Heart left ventricle (tissue), 13 donors: ENCODE measurements at regions not wholly inside any gene's neighbourhood (a gene's known extent, or its start where the extent isn't known, plus 50 kb on each side); places are given as distances from the start of the nearest gene placed in this dataset.

Source experiments
- POLR2A ChIP-seq, 2 donors: fragments of 450-650 bp; IDR thresholded peaks; one replicate each; pipeline ENCODE4 v1.6.1; 2017; ENCODE audit warnings: antibody characterized with exemption in 2 of 2, mild to moderate bottlenecking in 2 of 2, moderate library complexity in 2 of 2
- TF ChIP-seq, protein P1 (sequence below), 12 donors: fragments of 200-600 bp; sonication (generic) in 4 of 12; IDR thresholded peaks; one replicate each; pipeline versions ENCODE4 v1.5.0 to v1.8.0; 2018 to 2022; ENCODE audit warnings: antibody characterized with exemption in 12 of 12, mild to moderate bottlenecking in 5 of 12
- donor health status: ischemic (EF 13 %, LVEDD 7.1; RV severe dilation, severe dysfunction).
- donor health status: DM: no; HTN: yes; CAD: no.
- donor health status: DM: no; HTN: no; CAD: no.
- donor health status: ischemic (EF 25% LVEDD 6.9; RV normal size, moderate dysfunction).
- donor health status: ischemic (EF 25% LVEDD 5.7; RV mildly dilated, moderate dysfunction).
- donor health status: ischemic (EF 35%, LVEDD 5.7; RV mildly dilated, moderate dysfunction).
- donor health status: nonischemic (EF 11% LVEDD 7.7; RV severe dilation, severe dysfunction).
- donor health status: DM: yes; HTN: yes; CAD: no.
- donor health status: PGD.
- donor health status: ischemic (EF 29% LVEDD 5.4; RV normal size, mild dysfunction).
- donor health status: nonischemic (EF 23%, LVEDD 6.1; RV moderate dilation, normal function).

DNA sequence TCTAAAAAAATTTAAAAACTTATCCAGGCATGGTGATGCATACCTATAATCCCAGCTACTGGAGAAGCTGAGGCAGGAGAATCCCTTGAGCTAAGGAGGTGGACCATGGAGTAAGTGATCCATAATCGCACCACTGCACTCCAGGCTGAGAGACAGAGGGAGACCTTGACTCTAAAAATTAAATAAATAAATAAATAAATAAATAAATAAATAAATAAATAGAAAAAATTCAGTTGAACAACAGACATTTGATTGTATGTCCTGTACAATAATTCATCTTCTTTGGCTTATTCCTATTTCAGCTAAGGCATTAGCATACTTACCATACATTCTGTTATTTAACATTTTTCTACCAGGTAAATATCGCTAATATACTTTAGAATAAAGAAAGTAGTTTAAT is 726.1 kb upstream of the GALNTL6 start:
- no peak for TF ChIP-seq POLR2A (IDR thresholded peaks at IDR 0.05)
- TF ChIP-seq, protein P1, sequence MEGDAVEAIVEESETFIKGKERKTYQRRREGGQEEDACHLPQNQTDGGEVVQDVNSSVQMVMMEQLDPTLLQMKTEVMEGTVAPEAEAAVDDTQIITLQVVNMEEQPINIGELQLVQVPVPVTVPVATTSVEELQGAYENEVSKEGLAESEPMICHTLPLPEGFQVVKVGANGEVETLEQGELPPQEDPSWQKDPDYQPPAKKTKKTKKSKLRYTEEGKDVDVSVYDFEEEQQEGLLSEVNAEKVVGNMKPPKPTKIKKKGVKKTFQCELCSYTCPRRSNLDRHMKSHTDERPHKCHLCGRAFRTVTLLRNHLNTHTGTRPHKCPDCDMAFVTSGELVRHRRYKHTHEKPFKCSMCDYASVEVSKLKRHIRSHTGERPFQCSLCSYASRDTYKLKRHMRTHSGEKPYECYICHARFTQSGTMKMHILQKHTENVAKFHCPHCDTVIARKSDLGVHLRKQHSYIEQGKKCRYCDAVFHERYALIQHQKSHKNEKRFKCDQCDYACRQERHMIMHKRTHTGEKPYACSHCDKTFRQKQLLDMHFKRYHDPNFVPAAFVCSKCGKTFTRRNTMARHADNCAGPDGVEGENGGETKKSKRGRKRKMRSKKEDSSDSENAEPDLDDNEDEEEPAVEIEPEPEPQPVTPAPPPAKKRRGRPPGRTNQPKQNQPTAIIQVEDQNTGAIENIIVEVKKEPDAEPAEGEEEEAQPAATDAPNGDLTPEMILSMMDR (IDR thresholded peaks at IDR 0.05): no peak
